ENCODE measurements at regions not wholly inside any gene's neighbourhood (a gene's known extent, or its start where the extent isn't known, plus 50 kb on each side); places are given as distances from the start of the nearest gene placed in this dataset.

- no peak for DNase-seq
Measured at GRCh38 chr16:73171901-73172240, 123.9 kb upstream of the ZFHX3 start.

GRCh38 chr16:73171380-73171779 lies 123.5 kb upstream of the ZFHX3 start:
- DNase-seq: no peak

- DNase-seq: no peak
Measured at GRCh38 chr16:73170612-73171038, 122.7 kb upstream of the ZFHX3 start.

- no peak for DNase-seq
Measured at GRCh38 chr16:73166947-73167550, 119.1 kb upstream of the ZFHX3 start.

- no peak for DNase-seq
Measured at GRCh38 chr16:73166441-73166851, 118.5 kb upstream of the ZFHX3 start.

- DNase-seq: no peak
Measured at GRCh38 chr16:73163238-73163815, 115.4 kb upstream of the ZFHX3 start.

GRCh38 chr16:73161977-73162376 lies 114.0 kb upstream of the ZFHX3 start:
- DNase-seq: no peak

GRCh38 chr16:73159296-73159695 lies 111.4 kb upstream of the ZFHX3 start:
- DNase-seq: no peak

- no peak for DNase-seq
Measured at GRCh38 chr16:73157861-73158260, 109.9 kb upstream of the ZFHX3 start.

- peak; percentile 21 for DNase-seq
Measured at GRCh38 chr16:73154063-73154870, 106.3 kb upstream of the ZFHX3 start.

- no peak for DNase-seq
Measured at GRCh38 chr16:73152386-73153125, 104.6 kb upstream of the ZFHX3 start.

GRCh38 chr16:73151941-73152340 lies 104.0 kb upstream of the ZFHX3 start:
- no peak for DNase-seq

- no peak for DNase-seq
Measured at GRCh38 chr16:73151225-73151624, 103.3 kb upstream of the ZFHX3 start.

- no peak for DNase-seq
Measured at GRCh38 chr16:73150786-73151185, 102.9 kb upstream of the ZFHX3 start.

- DNase-seq: no peak
Measured at GRCh38 chr16:73149334-73149733, 101.4 kb upstream of the ZFHX3 start.

GRCh38 chr16:73147958-73148357 lies 100.0 kb upstream of the ZFHX3 start:
- DNase-seq: no peak

GRCh38 chr16:73145166-73145880 lies 97.4 kb upstream of the ZFHX3 start:
- DNase-seq: no peak

- DNase-seq: no peak
Measured at GRCh38 chr16:73143576-73144422, 95.9 kb upstream of the ZFHX3 start.

- DNase-seq: no peak
Measured at GRCh38 chr16:73143002-73143401, 95.1 kb upstream of the ZFHX3 start.

- DNase-seq: no peak
Measured at GRCh38 chr16:73142053-73142854, 94.3 kb upstream of the ZFHX3 start.

- no peak for DNase-seq
Measured at GRCh38 chr16:73140929-73141328, 93.0 kb upstream of the ZFHX3 start.
